Putamen (tissue), 1 donor: ENCODE measurements at regions not wholly inside any gene's neighbourhood (a gene's known extent, or its start where the extent isn't known, plus 50 kb on each side); places are given as distances from the start of the nearest gene placed in this dataset.
"Not testable (repeated sequence)": the region's sequence is repeated elsewhere in the genome, so short reads cannot be mapped to it uniquely, and the experiment has no call there.

Experiments used
- DNase-seq: peaks from one replicate; pipeline ENCODE4 v3.0.0-alpha.2; 2016; ENCODE audit warnings: low spot score

- no peak for DNase-seq
Measured at GRCh38 chr4:164210377-164210776, 543.6 kb upstream of the SMIM31 start.

- DNase-seq, result no peak
Measured at GRCh38 chr4:164212134-164212533, 541.8 kb upstream of the SMIM31 start.

- no peak for DNase-seq
Measured at GRCh38 chr4:164212714-164213113, 541.2 kb upstream of the SMIM31 start.

GRCh38 chr4:164215113-164215741 lies 538.7 kb upstream of the SMIM31 start:
- no peak for DNase-seq

- no peak for DNase-seq
Measured at GRCh38 chr4:164221631-164222030, 532.3 kb upstream of the SMIM31 start.

GRCh38 chr4:164224871-164225270 lies 529.1 kb upstream of the SMIM31 start:
- DNase-seq, result no peak

- DNase-seq, result no peak
Measured at GRCh38 chr4:164229255-164229654, 524.7 kb upstream of the SMIM31 start.

GRCh38 chr4:164239433-164239832 lies 514.5 kb upstream of the SMIM31 start:
- no peak for DNase-seq

- no peak for DNase-seq
Measured at GRCh38 chr4:164239976-164240375, 514.0 kb upstream of the SMIM31 start.

- DNase-seq, result peak; percentile 43
Measured at GRCh38 chr4:164251257-164251656, 502.7 kb upstream of the SMIM31 start.

GRCh38 chr4:164252286-164252685 lies 501.6 kb upstream of the SMIM31 start:
- DNase-seq, result peak; percentile 84

- DNase-seq, result no peak
Measured at GRCh38 chr4:164261831-164262230, 492.1 kb upstream of the SMIM31 start.

- DNase-seq, result not testable (repeated sequence)
Measured at GRCh38 chr4:164262508-164262907, 491.4 kb upstream of the SMIM31 start.

GRCh38 chr4:164277414-164277813 lies 476.5 kb upstream of the SMIM31 start:
- not testable (repeated sequence) for DNase-seq

- DNase-seq, result no peak
Measured at GRCh38 chr4:164287173-164287572, 466.8 kb upstream of the SMIM31 start.

- peak; percentile 56 for DNase-seq
Measured at GRCh38 chr4:164288578-164288977, 465.4 kb upstream of the SMIM31 start.

- no peak for DNase-seq
Measured at GRCh38 chr4:164293203-164293602, 460.7 kb upstream of the SMIM31 start.

- DNase-seq, result no peak
Measured at GRCh38 chr4:164293743-164294142, 460.2 kb upstream of the SMIM31 start.

GRCh38 chr4:164301430-164301829 lies 452.5 kb upstream of the SMIM31 start:
- DNase-seq, result no peak

GRCh38 chr4:164304101-164304639 lies 449.8 kb upstream of the SMIM31 start:
- no peak for DNase-seq

GRCh38 chr4:164304861-164305260 lies 449.1 kb upstream of the SMIM31 start:
- no peak for DNase-seq

- no peak for DNase-seq
Measured at GRCh38 chr4:164307262-164307661, 446.7 kb upstream of the SMIM31 start.

GRCh38 chr4:164312671-164313070 lies 441.3 kb upstream of the SMIM31 start:
- DNase-seq, result no peak

- DNase-seq, result no peak
Measured at GRCh38 chr4:164313853-164314252, 440.1 kb upstream of the SMIM31 start.
